HepG2 (cell line): ENCODE measurements at regions not wholly inside any gene's neighbourhood (a gene's known extent, or its start where the extent isn't known, plus 50 kb on each side); places are given as distances from the start of the nearest gene placed in this dataset.

Experiments used
- ATF1 ChIP-seq: IDR thresholded peaks from 2 replicates; pipeline ENCODE4 v1.6.1; 2016; ENCODE audit warnings: mild to moderate bottlenecking, control low read depth
- EP300 ChIP-seq, 3 experiments: sonication (generic) in 1 of 3; formaldehyde crosslinking in 1 of 3; IDR thresholded peaks; 2 replicates each; pipeline versions ENCODE4 v1.5.1 to v1.6.1; 2011 to 2020; ENCODE audit warnings: low read depth in 2 of 3, low read length in 2 of 3, borderline replicate concordance in 1 of 3, improper control_type of control experiment in 1 of 3, mild to moderate bottlenecking in 1 of 3, missing genetic modification reagents in 1 of 3, moderate library complexity in 1 of 3
- FOSL1 ChIP-seq: sonication (generic); formaldehyde crosslinking; IDR thresholded peaks from 2 replicates; pipeline ENCODE4 v1.9.0; 2021; ENCODE audit warnings: missing genetic modification reagents, borderline replicate concordance
- HMGA1 ChIP-seq: sonication (generic); formaldehyde crosslinking; conservative IDR thresholded peaks from 2 replicates; pipeline ENCODE4 v1.4.0; 2020; ENCODE audit warnings: missing genetic modification reagents
- HNRNPUL1 ChIP-seq: fragments of 200-400 bp; formaldehyde crosslinking; IDR thresholded peaks from 2 replicates; pipeline ENCODE4 v1.6.1; 2017; ENCODE audit warnings: low read depth, mild to moderate bottlenecking, low read length, moderate library complexity
- ISL2 ChIP-seq: sonication (generic); formaldehyde crosslinking; IDR thresholded peaks from 2 replicates; pipeline ENCODE4 v1.5.0; 2020; ENCODE audit warnings: missing genetic modification reagents
- LCORL ChIP-seq, 2 experiments: fragments of 450-650 bp in 1 of 2; sonication (generic) in 1 of 2; formaldehyde crosslinking in 1 of 2; IDR thresholded peaks; 2 replicates each; pipeline versions ENCODE4 v1.5.0 to v1.6.1; 2017 to 2020; ENCODE audit warnings: antibody characterized with exemption in 1 of 2, missing genetic modification reagents in 1 of 2
- MLLT10 ChIP-seq: sonication (generic); formaldehyde crosslinking; IDR thresholded peaks from 2 replicates; pipeline ENCODE4 v1.4.0; 2020; ENCODE audit warnings: missing genetic modification reagents
- REL ChIP-seq: sonication (generic); formaldehyde crosslinking; conservative IDR thresholded peaks from 2 replicates; pipeline ENCODE4 v1.8.0; 2022; ENCODE audit warnings: mild to moderate bottlenecking, missing genetic modification reagents, moderate library complexity
- XRCC5 ChIP-seq: fragments of 200-400 bp; formaldehyde crosslinking; optimal IDR thresholded peaks from 2 replicates; pipeline ENCODE3; 2017; ENCODE audit warnings: mild to moderate bottlenecking, low read length
- ZNF251 ChIP-seq: sonication (generic); formaldehyde crosslinking; IDR thresholded peaks from 2 replicates; pipeline ENCODE4 v1.9.0; 2021; ENCODE audit warnings: mild to moderate bottlenecking, missing genetic modification reagents
- TF ChIP-seq, protein P1 (sequence below): IDR thresholded peaks from 2 replicates; pipeline ENCODE4 v1.6.1; 2016; ENCODE audit warnings: missing compliant biosample characterization, missing genetic modification reagents, borderline replicate concordance
- TF ChIP-seq, protein P2 (sequence below): conservative IDR thresholded peaks from 2 replicates; pipeline ENCODE4 v1.6.1; 2018; ENCODE audit warnings: missing genetic modification reagents

DNA sequence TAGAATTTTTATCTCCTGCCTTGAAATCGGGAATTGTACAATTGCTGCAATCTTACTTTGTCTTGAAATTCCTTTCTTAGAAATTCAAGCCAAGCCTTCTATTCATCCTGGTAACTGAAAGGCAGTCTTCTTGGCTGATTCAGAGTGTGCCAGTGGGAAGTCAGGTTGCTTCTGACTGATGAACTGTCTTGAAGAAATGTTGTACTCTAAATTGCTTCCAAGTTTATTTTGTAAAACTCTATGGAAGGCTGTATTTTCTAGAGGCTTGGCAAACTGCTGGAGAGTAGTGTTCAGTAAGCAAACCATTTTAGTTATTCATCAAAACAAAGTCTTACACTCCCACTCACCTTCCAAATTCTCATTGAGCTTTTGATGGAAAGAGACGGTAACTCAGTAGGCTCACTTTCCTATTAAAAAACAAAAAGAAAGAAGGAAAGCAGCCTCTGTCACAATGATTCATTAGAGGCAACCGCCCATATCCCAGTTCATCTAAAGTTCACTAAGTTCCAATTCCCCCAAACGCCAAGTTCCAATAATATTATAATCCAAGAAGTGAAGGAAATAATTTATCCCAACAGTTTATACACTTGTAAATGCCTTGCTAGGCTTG, 187.9 kb upstream of the MALRD1 start (continued):
- TF ChIP-seq, protein P1, sequence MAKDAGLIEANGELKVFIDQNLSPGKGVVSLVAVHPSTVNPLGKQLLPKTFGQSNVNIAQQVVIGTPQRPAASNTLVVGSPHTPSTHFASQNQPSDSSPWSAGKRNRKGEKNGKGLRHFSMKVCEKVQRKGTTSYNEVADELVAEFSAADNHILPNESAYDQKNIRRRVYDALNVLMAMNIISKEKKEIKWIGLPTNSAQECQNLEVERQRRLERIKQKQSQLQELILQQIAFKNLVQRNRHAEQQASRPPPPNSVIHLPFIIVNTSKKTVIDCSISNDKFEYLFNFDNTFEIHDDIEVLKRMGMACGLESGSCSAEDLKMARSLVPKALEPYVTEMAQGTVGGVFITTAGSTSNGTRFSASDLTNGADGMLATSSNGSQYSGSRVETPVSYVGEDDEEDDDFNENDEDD (CRISPR knock-in tag), result no peak
- TF ChIP-seq EP300 (IDR thresholded peaks at IDR 0.05; ENCODE audit: low read depth in 2 of 2, low read length in 2 of 2) (no peak), EP300 (CRISPR knock-in tag; IDR thresholded peaks at IDR 0.05; ENCODE audit: borderline replicate concordance) (no peak), REL (CRISPR knock-in tag) (no peak), HMGA1 (CRISPR knock-in tag) (no peak), MLLT10 (CRISPR knock-in tag) (no peak), FOSL1 (CRISPR knock-in tag) (no peak), LCORL (IDR thresholded peaks at IDR 0.05) (no peak), LCORL (CRISPR knock-in tag; IDR thresholded peaks at IDR 0.05) (no peak), XRCC5 (no peak), ATF1 (CRISPR knock-in tag) (no peak), ZNF251 (CRISPR knock-in tag) (no peak), ISL2 (CRISPR knock-in tag) (no peak), HNRNPUL1 (no peak)
- TF ChIP-seq, protein P2, sequence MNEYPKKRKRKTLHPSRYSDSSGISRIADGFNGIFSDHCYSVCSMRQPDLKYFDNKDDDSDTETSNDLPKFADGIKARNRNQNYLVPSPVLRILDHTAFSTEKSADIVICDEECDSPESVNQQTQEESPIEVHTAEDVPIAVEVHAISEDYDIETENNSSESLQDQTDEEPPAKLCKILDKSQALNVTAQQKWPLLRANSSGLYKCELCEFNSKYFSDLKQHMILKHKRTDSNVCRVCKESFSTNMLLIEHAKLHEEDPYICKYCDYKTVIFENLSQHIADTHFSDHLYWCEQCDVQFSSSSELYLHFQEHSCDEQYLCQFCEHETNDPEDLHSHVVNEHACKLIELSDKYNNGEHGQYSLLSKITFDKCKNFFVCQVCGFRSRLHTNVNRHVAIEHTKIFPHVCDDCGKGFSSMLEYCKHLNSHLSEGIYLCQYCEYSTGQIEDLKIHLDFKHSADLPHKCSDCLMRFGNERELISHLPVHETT (CRISPR knock-in tag), result no peak
